ENCODE measurements at regions not wholly inside any gene's neighbourhood (a gene's known extent, or its start where the extent isn't known, plus 50 kb on each side); places are given as distances from the start of the nearest gene placed in this dataset.

DNA sequence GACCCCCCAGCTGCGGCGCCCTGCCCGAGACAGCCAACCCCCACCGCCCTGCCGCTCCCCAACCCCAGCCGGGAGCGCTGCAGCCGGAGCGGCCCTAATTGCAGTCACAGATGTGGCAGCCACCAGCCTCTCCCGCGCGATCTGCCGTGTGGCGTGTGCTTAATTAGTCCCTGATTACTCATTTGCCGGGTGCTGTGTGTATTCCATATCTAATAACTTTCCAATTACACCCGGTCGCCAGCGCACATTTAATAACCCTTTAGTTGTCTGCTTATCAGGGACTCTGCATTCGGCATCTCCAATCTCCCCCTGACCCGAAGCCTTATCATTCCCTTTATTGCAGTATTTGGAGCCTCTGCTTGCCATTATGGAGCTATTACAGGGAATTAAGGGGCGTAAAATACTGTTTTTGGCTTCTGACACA lies 236.7 kb upstream of the CIBAR2 start:
- intact Hi-C loops (cut with DNase I), result no loop called here
- no peaks in the 10 kb centered on the region for H3K36me3 ChIP-seq (replicated peaks in 1 of 2)
- WGBS, 4 donors, result 85 to 94% (median 90%) methylated on average over 7 to 21 of the region's 21 CpGs
- peak in 1 of 7 donors; percentile 74 for DNase-seq
- H3K4me1 ChIP-seq (replicated peaks in 1 of 2), result peaks cover 8 to 18% of the 10 kb centered on the region in 2 donors
- H3K27ac ChIP-seq, result peak overlapping the region in 1 of 5 donors; percentile 86
- TF ChIP-seq, protein P1, sequence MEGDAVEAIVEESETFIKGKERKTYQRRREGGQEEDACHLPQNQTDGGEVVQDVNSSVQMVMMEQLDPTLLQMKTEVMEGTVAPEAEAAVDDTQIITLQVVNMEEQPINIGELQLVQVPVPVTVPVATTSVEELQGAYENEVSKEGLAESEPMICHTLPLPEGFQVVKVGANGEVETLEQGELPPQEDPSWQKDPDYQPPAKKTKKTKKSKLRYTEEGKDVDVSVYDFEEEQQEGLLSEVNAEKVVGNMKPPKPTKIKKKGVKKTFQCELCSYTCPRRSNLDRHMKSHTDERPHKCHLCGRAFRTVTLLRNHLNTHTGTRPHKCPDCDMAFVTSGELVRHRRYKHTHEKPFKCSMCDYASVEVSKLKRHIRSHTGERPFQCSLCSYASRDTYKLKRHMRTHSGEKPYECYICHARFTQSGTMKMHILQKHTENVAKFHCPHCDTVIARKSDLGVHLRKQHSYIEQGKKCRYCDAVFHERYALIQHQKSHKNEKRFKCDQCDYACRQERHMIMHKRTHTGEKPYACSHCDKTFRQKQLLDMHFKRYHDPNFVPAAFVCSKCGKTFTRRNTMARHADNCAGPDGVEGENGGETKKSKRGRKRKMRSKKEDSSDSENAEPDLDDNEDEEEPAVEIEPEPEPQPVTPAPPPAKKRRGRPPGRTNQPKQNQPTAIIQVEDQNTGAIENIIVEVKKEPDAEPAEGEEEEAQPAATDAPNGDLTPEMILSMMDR (IDR thresholded peaks at IDR 0.05), result no peak
- TF ChIP-seq POLR2A (IDR thresholded peaks at IDR 0.05), result no peak
- no peaks in the 10 kb centered on the region for H3K27me3 ChIP-seq
- no peak overlapping the region for H3K4me3 ChIP-seq
- H3K9me3 ChIP-seq (replicated peaks in 1 of 3), result no peaks in the 10 kb centered on the region

DNA sequence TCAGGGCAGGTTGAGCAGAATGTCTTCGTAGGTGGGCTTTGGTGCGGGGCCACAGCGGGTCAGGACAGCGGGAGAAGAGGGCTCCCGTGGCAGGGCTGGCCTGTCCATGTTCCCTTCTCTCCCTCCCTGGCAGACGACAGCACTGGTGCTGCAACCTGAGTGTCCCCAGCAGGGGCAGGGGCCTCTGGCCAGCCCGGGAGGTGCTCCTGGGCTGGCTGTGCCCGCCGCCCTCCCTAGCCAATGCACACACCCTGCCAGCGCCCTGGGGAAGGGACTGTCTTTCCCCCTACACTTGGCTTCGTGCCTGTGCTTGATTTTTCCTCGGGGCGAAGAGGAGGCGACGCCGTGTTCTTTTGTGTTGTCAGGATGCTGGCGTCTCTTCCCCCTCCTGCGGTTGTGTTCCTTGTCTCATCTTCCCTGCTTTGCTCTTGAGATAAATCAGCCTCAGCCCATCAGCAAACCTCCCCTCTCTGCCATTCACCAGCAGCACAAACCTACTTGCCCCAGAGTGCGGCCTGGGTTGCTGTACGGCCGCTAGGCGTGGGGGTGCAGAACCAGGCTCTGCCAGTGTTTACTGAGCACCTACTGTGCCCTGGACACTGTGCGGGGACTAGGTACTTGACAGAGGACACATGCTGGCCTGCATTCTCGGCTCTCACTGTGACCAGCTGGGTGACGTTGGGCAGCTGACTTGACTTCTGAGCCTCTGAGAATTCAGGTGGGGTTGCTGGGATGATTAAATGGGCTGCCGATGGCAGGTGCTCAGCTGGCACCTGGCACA lies 237.3 kb upstream of the CIBAR2 start:
- intact Hi-C loops (cut with DNase I), result no loop called here
- WGBS, 4 donors, result 78 to 86% (median 82%) methylated on average over 20 to 26 of the region's 26 CpGs
- no peak for TF ChIP-seq POLR2A (IDR thresholded peaks at IDR 0.05)
- TF ChIP-seq, protein P1 (IDR thresholded peaks at IDR 0.05), result no peak
- Histone ChIP-seq H3K9me3 (replicated peaks in 1 of 3) (no peaks in the 10 kb centered on the region), H3K27ac (peak overlapping the region in 1 of 5 donors; percentile 86), H3K4me1 (replicated peaks in 1 of 2) (peaks cover 9 to 23% of the 10 kb centered on the region in 2 donors), H3K36me3 (replicated peaks in 1 of 2) (no peaks in the 10 kb centered on the region), H3K4me3 (no peak overlapping the region), H3K27me3 (no peaks in the 10 kb centered on the region)
- DNase-seq, result peak in 1 of 7 donors; percentile 82

DNA sequence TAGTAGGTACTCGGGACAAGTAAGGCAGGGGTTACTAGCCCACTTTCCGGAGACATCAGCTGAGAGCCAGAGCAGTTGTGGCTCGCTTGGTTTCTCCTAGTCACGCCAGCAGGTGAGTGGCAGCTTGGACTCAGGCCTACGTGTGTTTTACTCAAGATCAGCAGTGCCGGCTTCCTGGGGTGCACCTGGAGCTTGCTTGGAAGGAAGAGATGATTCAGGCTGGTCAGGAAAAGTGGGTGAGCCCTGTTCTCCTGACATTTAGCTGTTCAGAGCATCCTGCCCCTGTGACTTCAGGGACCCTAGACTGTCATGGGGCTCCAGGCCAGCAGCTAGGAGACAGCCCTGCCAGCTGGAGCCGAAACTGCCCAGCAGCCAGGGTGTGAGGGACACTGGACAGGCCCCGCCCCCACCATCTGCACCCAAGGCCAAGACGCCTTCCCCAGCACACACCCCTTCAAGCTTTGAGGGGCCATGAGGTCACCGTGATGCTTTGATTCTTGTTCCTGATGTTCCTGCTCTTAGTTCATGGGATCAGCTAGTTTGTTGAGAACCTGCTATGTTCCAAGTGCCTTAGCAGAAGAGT lies 238.0 kb upstream of the CIBAR2 start:
- 72 to 84% (median 76%) methylated on average over 7 to 10 of the region's 10 CpGs for WGBS, 4 donors
- no peaks in the 10 kb centered on the region for H3K27me3 ChIP-seq
- TF ChIP-seq, protein P1 (IDR thresholded peaks at IDR 0.05), result no peak
- no peak for TF ChIP-seq POLR2A (IDR thresholded peaks at IDR 0.05)
- H3K4me1 ChIP-seq (replicated peaks in 1 of 2), result peaks cover 16 to 30% of the 10 kb centered on the region in 2 donors
- intact Hi-C loops (cut with DNase I), result no loop called here
- peak overlapping the region in 4 of 5 donors; percentile 41 to 86 (median 63) for H3K27ac ChIP-seq
- DNase-seq, result no peak
- no peak overlapping the region for H3K4me3 ChIP-seq
- H3K36me3 ChIP-seq (replicated peaks in 1 of 2), result no peaks in the 10 kb centered on the region
- H3K9me3 ChIP-seq (replicated peaks in 1 of 3), result no peaks in the 10 kb centered on the region

DNA sequence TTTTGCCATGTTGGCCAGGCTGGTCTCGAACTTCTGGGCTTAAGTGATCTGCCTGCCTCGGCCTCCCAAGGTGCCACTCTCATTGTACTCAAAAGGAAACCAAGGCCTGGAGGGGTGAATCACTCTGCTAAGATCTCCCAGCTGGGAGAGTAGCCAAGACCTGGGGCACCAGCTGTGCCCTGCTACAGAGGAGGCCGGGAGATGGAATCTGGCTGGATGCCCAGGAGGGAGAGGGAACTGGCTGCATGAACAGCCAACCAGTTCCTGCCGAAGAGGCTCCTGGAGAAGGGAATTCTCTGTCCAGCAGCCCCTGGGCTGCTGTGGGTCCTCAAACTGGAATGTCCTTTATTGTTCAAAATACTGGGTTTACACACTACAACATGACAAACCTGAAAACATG lies 238.7 kb upstream of the CIBAR2 start:
- no peaks in the 10 kb centered on the region for H3K27me3 ChIP-seq
- 8 to 15% (median 15%) methylated on average over 3 to 4 of the region's 4 CpGs for WGBS, 4 donors
- no peaks in the 10 kb centered on the region for H3K36me3 ChIP-seq (replicated peaks in 1 of 2)
- H3K4me1 ChIP-seq (replicated peaks in 1 of 2), result peaks cover 23 to 35% of the 10 kb centered on the region in 2 donors
- peak; percentile 98 to 100 (median 99) for DNase-seq
- peak overlapping the region in 4 of 5 donors; percentile 41 to 86 (median 63) for H3K27ac ChIP-seq
- H3K4me3 ChIP-seq, result no peak overlapping the region
- intact Hi-C loops (cut with DNase I), result no loop called here
- TF ChIP-seq, protein P1 (IDR thresholded peaks at IDR 0.05), result no peak
- TF ChIP-seq POLR2A (IDR thresholded peaks at IDR 0.05), result no peak
- H3K9me3 ChIP-seq (replicated peaks in 1 of 3), result no peaks in the 10 kb centered on the region
